ENCODE measurements at regions not wholly inside any gene's neighbourhood (a gene's known extent, or its start where the extent isn't known, plus 50 kb on each side); places are given as distances from the start of the nearest gene placed in this dataset.

DNA sequence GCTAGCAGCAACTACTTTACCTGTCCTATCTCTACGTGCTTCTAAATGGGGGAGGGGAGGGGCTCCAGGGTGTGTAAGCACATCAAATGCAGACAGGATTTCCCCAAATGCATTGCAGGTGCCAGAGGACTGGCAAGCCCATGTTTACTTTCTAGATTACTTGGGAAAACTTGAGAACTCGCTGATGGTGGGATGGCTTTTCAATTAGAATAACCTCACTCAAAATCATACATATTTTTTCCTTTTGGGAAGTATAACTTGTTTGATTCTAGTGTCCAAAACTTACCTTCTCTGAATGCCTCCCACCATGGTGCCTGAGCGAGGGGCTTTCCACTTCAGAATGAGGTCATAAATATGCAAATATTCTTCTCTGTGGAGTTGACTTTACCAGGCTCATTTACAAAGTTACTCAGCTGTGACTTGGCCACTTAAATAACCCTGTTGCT lies 191.3 kb upstream of the RHOBTB1 start:
- no peak for DNase-seq
- H3K9me3 ChIP-seq: no peaks in the 10 kb centered on the region

DNA sequence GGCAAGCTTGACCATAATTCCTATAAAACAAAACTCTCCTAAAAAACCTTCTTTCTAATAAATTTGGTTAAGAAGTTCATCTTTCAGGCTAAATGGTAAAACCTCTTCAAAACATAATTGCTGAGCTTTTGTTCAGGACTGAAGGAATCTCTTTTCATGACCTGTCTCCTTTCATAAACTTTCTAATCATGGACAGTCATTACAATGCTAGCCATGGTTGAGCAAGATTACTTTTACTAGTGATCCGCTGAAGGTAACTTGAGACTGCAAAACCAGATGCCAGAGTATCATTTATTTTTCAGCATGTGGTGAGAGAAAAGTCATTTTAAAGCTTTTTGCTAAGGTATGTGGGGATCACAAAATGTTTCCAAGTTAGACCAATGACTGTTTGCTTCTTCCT lies 186.4 kb upstream of the RHOBTB1 start:
- Histone ChIP-seq H3K4me1 (no peaks in the 10 kb centered on the region), H3K36me3 (no peaks in the 10 kb centered on the region), H3K4me3 (no peak overlapping the region), H3K9me3 (no peaks in the 10 kb centered on the region), H3K27ac (no peak overlapping the region), H3K27me3 (no peaks in the 10 kb centered on the region)
- ATAC-seq: no peak
- intact Hi-C loops (cut with DNase I): no loop called here
- no peak for DNase-seq
- TF ChIP-seq, protein P1, sequence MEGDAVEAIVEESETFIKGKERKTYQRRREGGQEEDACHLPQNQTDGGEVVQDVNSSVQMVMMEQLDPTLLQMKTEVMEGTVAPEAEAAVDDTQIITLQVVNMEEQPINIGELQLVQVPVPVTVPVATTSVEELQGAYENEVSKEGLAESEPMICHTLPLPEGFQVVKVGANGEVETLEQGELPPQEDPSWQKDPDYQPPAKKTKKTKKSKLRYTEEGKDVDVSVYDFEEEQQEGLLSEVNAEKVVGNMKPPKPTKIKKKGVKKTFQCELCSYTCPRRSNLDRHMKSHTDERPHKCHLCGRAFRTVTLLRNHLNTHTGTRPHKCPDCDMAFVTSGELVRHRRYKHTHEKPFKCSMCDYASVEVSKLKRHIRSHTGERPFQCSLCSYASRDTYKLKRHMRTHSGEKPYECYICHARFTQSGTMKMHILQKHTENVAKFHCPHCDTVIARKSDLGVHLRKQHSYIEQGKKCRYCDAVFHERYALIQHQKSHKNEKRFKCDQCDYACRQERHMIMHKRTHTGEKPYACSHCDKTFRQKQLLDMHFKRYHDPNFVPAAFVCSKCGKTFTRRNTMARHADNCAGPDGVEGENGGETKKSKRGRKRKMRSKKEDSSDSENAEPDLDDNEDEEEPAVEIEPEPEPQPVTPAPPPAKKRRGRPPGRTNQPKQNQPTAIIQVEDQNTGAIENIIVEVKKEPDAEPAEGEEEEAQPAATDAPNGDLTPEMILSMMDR (IDR thresholded peaks at IDR 0.05): no peak
- TF ChIP-seq POLR2A (IDR thresholded peaks at IDR 0.05): no peak
- 83% methylated on average over 1 of the region's 1 CpG for WGBS (ENCODE audit: insufficient coverage, low coverage, low lambda C conversion rate, missing lambda C conversion rate)

More for the DNA sequence above, 191.3 kb upstream of the RHOBTB1 start:
- TF ChIP-seq, protein P1 (IDR thresholded peaks at IDR 0.05): no peak
- no peak for TF ChIP-seq POLR2A (IDR thresholded peaks at IDR 0.05)
- intact Hi-C loops (cut with DNase I): no loop called here
- H3K4me1 ChIP-seq: no peaks in the 10 kb centered on the region
- no peak for ATAC-seq
- H3K27ac ChIP-seq: no peak overlapping the region
- no peaks in the 10 kb centered on the region for H3K27me3 ChIP-seq
- H3K36me3 ChIP-seq: no peaks in the 10 kb centered on the region
- no peak overlapping the region for H3K4me3 ChIP-seq
- WGBS (ENCODE audit: insufficient coverage, low coverage, low lambda C conversion rate, missing lambda C conversion rate): 63% methylated on average over 2 of the region's 3 CpGs

DNA sequence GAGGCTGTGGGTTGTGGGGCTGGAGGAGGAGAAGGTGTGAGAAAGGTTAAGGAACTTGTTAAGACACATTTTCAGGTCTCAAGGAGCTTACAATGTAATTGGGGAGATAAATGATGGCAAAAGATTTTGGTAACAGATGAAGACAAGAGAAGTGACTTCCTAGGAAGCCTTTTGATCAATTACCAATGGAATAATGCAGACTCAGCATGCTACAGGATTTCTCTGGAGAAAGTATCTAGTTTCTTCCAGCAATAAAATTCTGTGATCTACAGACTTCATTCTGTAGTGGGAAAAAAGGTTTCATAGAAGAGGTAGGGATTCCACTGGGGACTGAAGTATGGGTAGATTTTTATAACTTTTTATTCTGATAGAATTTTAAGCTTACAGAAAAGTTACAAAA lies 184.2 kb upstream of the RHOBTB1 start:
- no peak for TF ChIP-seq POLR2A (IDR thresholded peaks at IDR 0.05)
- TF ChIP-seq, protein P1 (IDR thresholded peaks at IDR 0.05): no peak
- intact Hi-C loops (cut with DNase I): no loop called here
- no peak overlapping the region for H3K27ac ChIP-seq

DNA sequence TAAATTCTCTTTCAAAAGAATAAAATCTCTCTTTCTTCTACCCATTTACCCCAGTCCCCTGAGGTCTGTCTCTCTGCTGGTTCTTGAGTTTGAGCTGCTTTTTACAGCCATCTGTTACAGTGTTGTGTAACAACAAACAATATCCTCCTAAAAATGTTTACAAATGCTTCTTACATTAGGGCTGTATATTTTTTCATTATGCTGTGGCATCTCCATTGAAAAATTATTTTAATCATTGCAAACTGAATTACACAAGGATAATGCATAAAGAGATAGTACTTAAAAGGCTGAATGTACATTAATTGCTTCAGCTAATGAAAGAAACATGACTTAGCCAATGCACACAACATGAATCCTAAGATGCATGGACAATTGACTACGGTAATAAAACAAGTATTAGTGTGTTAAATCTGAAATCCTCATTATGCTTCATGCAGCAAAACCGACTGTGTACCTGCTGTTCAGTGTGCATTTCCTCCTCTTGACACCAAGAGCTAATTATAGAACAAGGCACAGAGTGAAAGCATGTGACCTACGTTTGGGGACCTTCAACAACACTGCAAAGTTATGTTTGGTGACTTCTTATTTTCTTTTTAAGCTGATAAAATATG lies 181.7 kb upstream of the RHOBTB1 start:
- no peak for ATAC-seq
- no peak overlapping the region for H3K27ac ChIP-seq
- no peak for DNase-seq
- H3K27me3 ChIP-seq: no peaks in the 10 kb centered on the region
- intact Hi-C loops (cut with DNase I): no loop called here
- no peaks in the 10 kb centered on the region for H3K9me3 ChIP-seq
- H3K4me3 ChIP-seq: no peak overlapping the region
- H3K4me1 ChIP-seq: no peaks in the 10 kb centered on the region
- TF ChIP-seq, protein P1 (IDR thresholded peaks at IDR 0.05): no peak
- TF ChIP-seq POLR2A (IDR thresholded peaks at IDR 0.05): no peak
- 26% methylated on average over 3 of the region's 3 CpGs for WGBS (ENCODE audit: insufficient coverage, low coverage, low lambda C conversion rate, missing lambda C conversion rate)
- no peaks in the 10 kb centered on the region for H3K36me3 ChIP-seq

More for the DNA sequence above, 184.2 kb upstream of the RHOBTB1 start:
- H3K4me3 ChIP-seq: no peak overlapping the region
- no peak for ATAC-seq
- no peaks in the 10 kb centered on the region for H3K4me1 ChIP-seq
- no peaks in the 10 kb centered on the region for H3K9me3 ChIP-seq
- H3K27me3 ChIP-seq: no peaks in the 10 kb centered on the region
- DNase-seq: no peak
- no peaks in the 10 kb centered on the region for H3K36me3 ChIP-seq

Data from right lobe of liver (tissue), 6 donors.